ENCODE measurements at regions not wholly inside any gene's neighbourhood (a gene's known extent, or its start where the extent isn't known, plus 50 kb on each side); places are given as distances from the start of the nearest gene placed in this dataset.

GRCh38 chr18:22838221-22838620 lies 94.9 kb upstream of the RBBP8 start:
- TF ChIP-seq, protein P1, sequence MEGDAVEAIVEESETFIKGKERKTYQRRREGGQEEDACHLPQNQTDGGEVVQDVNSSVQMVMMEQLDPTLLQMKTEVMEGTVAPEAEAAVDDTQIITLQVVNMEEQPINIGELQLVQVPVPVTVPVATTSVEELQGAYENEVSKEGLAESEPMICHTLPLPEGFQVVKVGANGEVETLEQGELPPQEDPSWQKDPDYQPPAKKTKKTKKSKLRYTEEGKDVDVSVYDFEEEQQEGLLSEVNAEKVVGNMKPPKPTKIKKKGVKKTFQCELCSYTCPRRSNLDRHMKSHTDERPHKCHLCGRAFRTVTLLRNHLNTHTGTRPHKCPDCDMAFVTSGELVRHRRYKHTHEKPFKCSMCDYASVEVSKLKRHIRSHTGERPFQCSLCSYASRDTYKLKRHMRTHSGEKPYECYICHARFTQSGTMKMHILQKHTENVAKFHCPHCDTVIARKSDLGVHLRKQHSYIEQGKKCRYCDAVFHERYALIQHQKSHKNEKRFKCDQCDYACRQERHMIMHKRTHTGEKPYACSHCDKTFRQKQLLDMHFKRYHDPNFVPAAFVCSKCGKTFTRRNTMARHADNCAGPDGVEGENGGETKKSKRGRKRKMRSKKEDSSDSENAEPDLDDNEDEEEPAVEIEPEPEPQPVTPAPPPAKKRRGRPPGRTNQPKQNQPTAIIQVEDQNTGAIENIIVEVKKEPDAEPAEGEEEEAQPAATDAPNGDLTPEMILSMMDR (IDR thresholded peaks at IDR 0.05) = no peak
- no peak for TF ChIP-seq POLR2A (IDR thresholded peaks at IDR 0.05)

All from lower leg skin (tissue), 3 donors.